Endodermal cell (in vitro differentiated cells): ENCODE measurements at regions not wholly inside any gene's neighbourhood (a gene's known extent, or its start where the extent isn't known, plus 50 kb on each side); places are given as distances from the start of the nearest gene placed in this dataset.

Experiments used
- DNase-seq: peaks from one replicate; pipeline ENCODE4 v3.0.0-alpha.2; 2017
- H3K27ac ChIP-seq: 2 replicates; pipeline ENCODE4 v1.5.1; 2013; ENCODE audit warnings: mild to moderate bottlenecking, low read depth, low read length, moderate library complexity
- H3K27me3 ChIP-seq: 2 replicates; pipeline ENCODE4 v1.6.1; 2013; ENCODE audit warnings: mild to moderate bottlenecking, low read length, moderate library complexity; ENCODE audit not compliant: insufficient read depth, control insufficient read depth, poor library complexity, severe bottlenecking
- H3K36me3 ChIP-seq: 2 replicates; pipeline ENCODE4 v1.7.0; 2013; ENCODE audit warnings: mild to moderate bottlenecking, low read length, moderate library complexity; ENCODE audit not compliant: control insufficient read depth, insufficient read depth
- H3K4me1 ChIP-seq: one replicate; pipeline ENCODE4 v1.7.0; 2013; ENCODE audit warnings: low read length; ENCODE audit not compliant: control insufficient read depth, insufficient read depth
- H3K4me3 ChIP-seq: 2 replicates; pipeline ENCODE4 v1.5.1; 2013; ENCODE audit warnings: mild to moderate bottlenecking, low read length, moderate library complexity
- H3K9ac ChIP-seq: 2 replicates; pipeline ENCODE4 v1.6.1; 2013; ENCODE audit warnings: mild to moderate bottlenecking, low read length, moderate library complexity; ENCODE audit not compliant: poor library complexity, severe bottlenecking; ENCODE audit errors: extremely low read depth
- H3K9me3 ChIP-seq: 2 replicates; pipeline ENCODE4 v1.6.1; 2013; ENCODE audit warnings: mild to moderate bottlenecking, low read length, moderate library complexity; ENCODE audit not compliant: control insufficient read depth
- H3K27ac Mint-ChIP-seq: 2 replicates; pipeline ENCODE4 v1.8.0; 2020; ENCODE audit warnings: mixed read lengths
- H3K27me3 Mint-ChIP-seq: 2 replicates; pipeline ENCODE4 v1.8.0; 2021; ENCODE audit warnings: mild to moderate bottlenecking, mixed read lengths; ENCODE audit not compliant: insufficient read depth
- H3K36me3 Mint-ChIP-seq: 2 replicates; pipeline ENCODE4 v1.8.0; 2020; ENCODE audit warnings: low read depth, mixed read lengths
- H3K4me1 Mint-ChIP-seq: 2 replicates; pipeline ENCODE4 v1.8.0; 2020; ENCODE audit warnings: mixed read lengths
- H3K4me3 Mint-ChIP-seq: 2 replicates; pipeline ENCODE4 v1.8.0; 2020; ENCODE audit warnings: mild to moderate bottlenecking, moderate library complexity, mixed read lengths
- H3K9me3 Mint-ChIP-seq: 2 replicates; pipeline ENCODE4 v1.8.0; 2020; ENCODE audit warnings: mild to moderate bottlenecking, mixed read lengths
- WGBS, 2 experiments: methylation state at CpG; one replicate each; pipeline versions ENCODE4 v1.1.5 to v1.1.7; 2013; ENCODE audit warnings: missing lambda C conversion rate in 2 of 2, mixed read lengths in 1 of 2; ENCODE audit not compliant: insufficient coverage in 1 of 2, insufficient read length in 1 of 2; 5-methylcytosine and 5-hydroxymethylcytosine counted together
- TF ChIP-seq, protein P1 (sequence below): fragments of 200-600 bp; sonication (generic); conservative IDR thresholded peaks from 2 replicates; pipeline ENCODE4 v1.5.0; 2021; ENCODE audit warnings: antibody characterized with exemption, mild to moderate bottlenecking

DNA sequence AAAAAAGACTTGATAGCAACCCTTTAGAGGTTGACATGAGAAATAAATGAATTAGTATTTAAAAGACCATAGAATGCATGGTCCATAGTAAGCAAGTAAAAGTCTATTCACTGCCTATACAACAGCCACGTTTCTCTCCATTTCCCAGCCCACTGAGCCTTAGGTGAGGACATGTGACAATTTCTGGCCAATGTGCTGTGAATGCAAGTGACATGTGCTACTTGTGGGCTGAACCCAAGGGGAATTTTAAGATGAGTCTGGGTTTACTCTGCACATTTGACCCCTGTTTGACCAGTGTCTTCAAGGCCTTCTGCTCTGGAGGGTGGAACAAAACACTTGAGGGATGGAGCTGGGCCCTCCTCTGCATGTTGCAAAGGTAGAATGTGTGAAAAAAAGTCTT lies 384.4 kb upstream of the KLF6 start:
- Histone ChIP-seq H3K9ac (no peak overlapping the region), H3K4me1 (peaks cover 4% of the 10 kb centered on the region), H3K9me3 (peaks cover 17% of the 10 kb centered on the region), H3K27ac (no peak overlapping the region), H3K4me3 (no peak overlapping the region), H3K27me3 (no peaks in the 10 kb centered on the region), H3K36me3 (no peaks in the 10 kb centered on the region)
- H3K4me1 Mint-ChIP-seq = peaks cover 6% of the 10 kb centered on the region
- H3K9me3 Mint-ChIP-seq = peaks cover 12% of the 10 kb centered on the region
- H3K36me3 Mint-ChIP-seq = no peaks in the 10 kb centered on the region
- H3K4me3 Mint-ChIP-seq = no peak overlapping the region
- no peak overlapping the region for H3K27ac Mint-ChIP-seq
- TF ChIP-seq, protein P1, sequence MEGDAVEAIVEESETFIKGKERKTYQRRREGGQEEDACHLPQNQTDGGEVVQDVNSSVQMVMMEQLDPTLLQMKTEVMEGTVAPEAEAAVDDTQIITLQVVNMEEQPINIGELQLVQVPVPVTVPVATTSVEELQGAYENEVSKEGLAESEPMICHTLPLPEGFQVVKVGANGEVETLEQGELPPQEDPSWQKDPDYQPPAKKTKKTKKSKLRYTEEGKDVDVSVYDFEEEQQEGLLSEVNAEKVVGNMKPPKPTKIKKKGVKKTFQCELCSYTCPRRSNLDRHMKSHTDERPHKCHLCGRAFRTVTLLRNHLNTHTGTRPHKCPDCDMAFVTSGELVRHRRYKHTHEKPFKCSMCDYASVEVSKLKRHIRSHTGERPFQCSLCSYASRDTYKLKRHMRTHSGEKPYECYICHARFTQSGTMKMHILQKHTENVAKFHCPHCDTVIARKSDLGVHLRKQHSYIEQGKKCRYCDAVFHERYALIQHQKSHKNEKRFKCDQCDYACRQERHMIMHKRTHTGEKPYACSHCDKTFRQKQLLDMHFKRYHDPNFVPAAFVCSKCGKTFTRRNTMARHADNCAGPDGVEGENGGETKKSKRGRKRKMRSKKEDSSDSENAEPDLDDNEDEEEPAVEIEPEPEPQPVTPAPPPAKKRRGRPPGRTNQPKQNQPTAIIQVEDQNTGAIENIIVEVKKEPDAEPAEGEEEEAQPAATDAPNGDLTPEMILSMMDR = no peak
- H3K27me3 Mint-ChIP-seq = no peaks in the 10 kb centered on the region
- no peak for DNase-seq
- WGBS, 2 experiments = 88% methylated on average over 1 of the region's 1 CpG; no CpG with 5 or more reads in 1 of the 2 experiments

GRCh38 chr10:4167216-4167615 lies 382.2 kb upstream of the KLF6 start:
- Histone ChIP-seq H3K27me3 (no peaks in the 10 kb centered on the region), H3K27ac (no peak overlapping the region), H3K4me3 (no peak overlapping the region), H3K36me3 (no peaks in the 10 kb centered on the region), H3K9ac (no peak overlapping the region), H3K9me3 (peaks cover 8% of the 10 kb centered on the region), H3K4me1 (peaks cover 4% of the 10 kb centered on the region)
- DNase-seq = no peak
- Mint-ChIP-seq H3K9me3 (peaks cover 3% of the 10 kb centered on the region), H3K4me1 (peaks cover 11% of the 10 kb centered on the region), H3K36me3 (no peaks in the 10 kb centered on the region), H3K4me3 (no peak overlapping the region), H3K27me3 (no peaks in the 10 kb centered on the region), H3K27ac (no peak overlapping the region)
- WGBS, 2 experiments = 94 to 95% methylated on average over 7 to 8 of the region's 8 CpGs
- TF ChIP-seq, protein P1 = no peak

DNA sequence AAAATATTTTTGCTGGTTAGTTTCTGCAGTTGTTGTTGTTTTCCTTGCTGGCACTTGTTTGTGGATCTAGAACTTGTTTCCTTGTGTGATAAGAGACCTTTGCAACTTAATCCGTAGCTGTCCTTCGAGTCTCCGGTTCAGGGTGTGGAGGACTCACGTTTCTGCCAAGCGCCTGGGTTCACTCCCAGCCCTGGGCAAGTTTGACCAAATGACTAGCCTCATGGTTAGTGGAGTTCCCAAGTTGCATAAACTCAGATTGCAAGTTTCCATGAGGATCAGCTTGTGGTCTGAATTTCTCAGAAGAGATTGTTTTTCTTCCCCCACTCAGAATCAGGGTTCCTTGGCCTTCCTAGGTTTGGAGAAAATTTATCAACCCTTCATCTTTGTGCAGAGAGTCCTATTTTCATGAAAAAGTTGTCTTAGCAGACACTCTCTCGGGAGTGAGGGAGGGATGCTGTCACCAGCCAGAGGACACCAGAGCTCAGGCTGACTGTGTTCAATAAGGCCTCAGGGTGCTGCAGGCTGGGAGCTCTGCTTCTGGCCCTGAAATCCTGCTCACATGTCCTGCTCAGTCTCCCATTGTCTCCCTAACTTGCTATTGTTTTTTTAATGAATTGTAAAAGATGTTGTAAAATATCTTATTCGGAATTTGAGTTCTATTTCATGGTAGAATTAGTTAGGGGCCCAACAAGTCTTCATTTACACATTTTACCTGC lies 377.7 kb upstream of the KLF6 start:
- Histone ChIP-seq H3K9me3 (no peaks in the 10 kb centered on the region), H3K4me3 (no peak overlapping the region), H3K9ac (no peak overlapping the region), H3K4me1 (peaks cover 4% of the 10 kb centered on the region), H3K27ac (no peak overlapping the region), H3K36me3 (no peaks in the 10 kb centered on the region), H3K27me3 (no peaks in the 10 kb centered on the region)
- TF ChIP-seq, protein P1 = no peak
- Mint-ChIP-seq H3K27me3 (no peaks in the 10 kb centered on the region), H3K9me3 (no peaks in the 10 kb centered on the region), H3K27ac (no peak overlapping the region), H3K4me1 (peaks cover 11% of the 10 kb centered on the region), H3K4me3 (no peak overlapping the region), H3K36me3 (no peaks in the 10 kb centered on the region)
- 79 to 90% methylated on average over 4 to 6 of the region's 7 CpGs for WGBS, 2 experiments
- DNase-seq = no peak
